ENCODE measurements at regions not wholly inside any gene's neighbourhood (a gene's known extent, or its start where the extent isn't known, plus 50 kb on each side); places are given as distances from the start of the nearest gene placed in this dataset.

DNA sequence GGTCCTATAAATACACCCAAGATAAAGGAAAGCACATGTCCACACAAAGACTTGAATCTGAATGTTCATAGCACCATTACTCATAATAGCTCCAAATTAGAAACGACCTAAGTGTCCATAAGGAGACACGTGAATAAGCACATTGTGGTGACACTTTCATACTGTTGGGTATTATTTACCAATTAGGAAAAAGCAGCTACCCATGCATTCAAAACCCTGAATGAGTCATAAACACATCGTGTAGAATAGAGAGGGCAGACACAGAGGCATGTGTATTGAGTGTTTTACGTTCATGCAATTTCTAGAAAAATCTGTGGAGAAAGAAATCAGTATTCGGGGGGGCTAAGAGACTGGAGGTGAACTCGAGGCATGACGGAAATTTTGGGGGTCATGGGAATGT lies 396.7 kb downstream of the THBS2 start:
- TF ChIP-seq SMC3 (IDR thresholded peaks at IDR 0.05; ENCODE audit: low read depth, low read length) (no peak), EZH2phosphoT487 (IDR thresholded peaks at IDR 0.05; ENCODE audit: borderline replicate concordance, low read depth) (no peak)
- TF ChIP-seq, protein P1, sequence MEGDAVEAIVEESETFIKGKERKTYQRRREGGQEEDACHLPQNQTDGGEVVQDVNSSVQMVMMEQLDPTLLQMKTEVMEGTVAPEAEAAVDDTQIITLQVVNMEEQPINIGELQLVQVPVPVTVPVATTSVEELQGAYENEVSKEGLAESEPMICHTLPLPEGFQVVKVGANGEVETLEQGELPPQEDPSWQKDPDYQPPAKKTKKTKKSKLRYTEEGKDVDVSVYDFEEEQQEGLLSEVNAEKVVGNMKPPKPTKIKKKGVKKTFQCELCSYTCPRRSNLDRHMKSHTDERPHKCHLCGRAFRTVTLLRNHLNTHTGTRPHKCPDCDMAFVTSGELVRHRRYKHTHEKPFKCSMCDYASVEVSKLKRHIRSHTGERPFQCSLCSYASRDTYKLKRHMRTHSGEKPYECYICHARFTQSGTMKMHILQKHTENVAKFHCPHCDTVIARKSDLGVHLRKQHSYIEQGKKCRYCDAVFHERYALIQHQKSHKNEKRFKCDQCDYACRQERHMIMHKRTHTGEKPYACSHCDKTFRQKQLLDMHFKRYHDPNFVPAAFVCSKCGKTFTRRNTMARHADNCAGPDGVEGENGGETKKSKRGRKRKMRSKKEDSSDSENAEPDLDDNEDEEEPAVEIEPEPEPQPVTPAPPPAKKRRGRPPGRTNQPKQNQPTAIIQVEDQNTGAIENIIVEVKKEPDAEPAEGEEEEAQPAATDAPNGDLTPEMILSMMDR (IDR thresholded peaks at IDR 0.05): no peak
